ENCODE measurements at regions not wholly inside any gene's neighbourhood (a gene's known extent, or its start where the extent isn't known, plus 50 kb on each side); places are given as distances from the start of the nearest gene placed in this dataset.
"Not testable (repeated sequence)": the region's sequence is repeated elsewhere in the genome, so short reads cannot be mapped to it uniquely, and the experiment has no call there.

DNA sequence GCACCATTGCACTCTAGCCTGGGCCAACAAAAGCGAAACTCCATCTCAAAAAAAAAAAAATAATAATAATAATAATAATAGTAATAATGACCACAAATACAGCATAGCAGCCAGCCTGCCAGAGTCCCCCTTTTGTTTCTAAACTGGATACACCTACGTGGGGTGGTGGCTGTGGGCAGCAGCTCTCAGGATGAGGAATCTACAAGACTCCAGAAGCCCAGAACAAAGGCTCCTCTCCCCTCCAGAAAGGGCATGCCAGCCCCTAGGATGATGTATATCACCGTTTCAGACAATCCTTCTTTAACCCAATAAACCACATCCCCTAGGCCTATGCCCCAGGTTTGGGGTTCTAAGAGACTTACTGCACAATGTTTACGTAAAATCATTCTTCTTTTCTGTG, 155.9 kb downstream of the QRSL1 start:
- no peak overlapping the region for H3K4me3 Mint-ChIP-seq
- ATAC-seq (replicated peaks; ENCODE audit: extremely low read depth, poor library complexity, severe bottlenecking): no peak
- no peak for DNase-seq (ENCODE audit: low spot score in 2 of 2)
- H3K27ac Mint-ChIP-seq (ENCODE audit: low read depth): no peak overlapping the region
- peaks cover 3% of the 10 kb centered on the region for H3K36me3 Mint-ChIP-seq (ENCODE audit: insufficient read depth)
- H3K9me3 Mint-ChIP-seq: no peaks in the 10 kb centered on the region
- H3K27me3 Mint-ChIP-seq: peaks cover 59% of the 10 kb centered on the region
- no peaks in the 10 kb centered on the region for H3K4me1 Mint-ChIP-seq

DNA sequence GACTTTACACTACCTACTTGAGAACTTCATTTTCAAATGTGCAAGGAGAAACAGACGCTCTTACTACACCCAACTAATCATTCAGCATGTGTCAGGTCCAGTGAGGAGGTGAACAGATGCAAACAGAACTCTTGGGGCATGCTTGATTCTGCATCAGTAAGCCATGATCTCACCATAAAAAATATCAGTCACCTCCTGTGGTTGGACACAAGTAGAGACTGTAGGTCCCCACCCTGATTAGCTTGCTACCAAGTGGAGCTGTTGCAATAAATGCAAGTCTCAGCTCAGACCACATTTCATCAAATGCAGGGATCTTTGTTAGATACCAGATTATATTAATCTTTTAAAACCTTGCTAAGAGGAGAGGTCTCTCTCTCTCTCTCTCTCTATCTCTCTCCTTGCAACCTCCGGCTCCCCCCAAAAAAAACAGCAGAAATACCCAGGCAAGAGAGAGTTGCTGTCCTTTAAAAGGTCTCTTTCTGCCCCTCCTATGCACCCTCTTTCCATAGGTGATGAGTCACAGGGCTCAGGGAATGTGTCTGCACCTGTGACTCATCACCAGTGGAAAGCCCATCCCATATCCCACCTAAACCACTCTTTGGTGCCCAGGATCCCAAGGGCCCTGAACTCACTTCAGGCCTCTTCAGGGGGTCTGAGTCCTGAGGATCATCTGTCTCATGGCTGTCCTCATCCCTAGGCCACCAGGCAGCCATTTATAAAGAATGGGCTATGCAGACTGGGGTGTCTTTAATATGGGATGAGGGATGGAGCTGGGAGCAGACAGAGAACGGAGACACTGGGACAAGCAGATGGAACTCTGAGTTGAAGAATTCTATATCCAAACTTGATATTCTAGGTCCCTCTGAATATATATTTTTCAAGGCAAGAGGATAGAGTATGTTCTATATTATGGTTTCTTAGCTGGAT, 154.5 kb downstream of the QRSL1 start:
- Mint-ChIP-seq H3K9me3 (peaks cover 3% of the 10 kb centered on the region), H3K4me3 (no peak overlapping the region), H3K27ac (ENCODE audit: low read depth) (no peak overlapping the region), H3K4me1 (no peaks in the 10 kb centered on the region), H3K27me3 (peaks cover 64% of the 10 kb centered on the region), H3K36me3 (ENCODE audit: insufficient read depth) (peaks cover 3% of the 10 kb centered on the region)
- DNase-seq (ENCODE audit: low spot score in 2 of 2) (no peak), ATAC-seq (replicated peaks; ENCODE audit: extremely low read depth, poor library complexity, severe bottlenecking) (no peak)

DNA sequence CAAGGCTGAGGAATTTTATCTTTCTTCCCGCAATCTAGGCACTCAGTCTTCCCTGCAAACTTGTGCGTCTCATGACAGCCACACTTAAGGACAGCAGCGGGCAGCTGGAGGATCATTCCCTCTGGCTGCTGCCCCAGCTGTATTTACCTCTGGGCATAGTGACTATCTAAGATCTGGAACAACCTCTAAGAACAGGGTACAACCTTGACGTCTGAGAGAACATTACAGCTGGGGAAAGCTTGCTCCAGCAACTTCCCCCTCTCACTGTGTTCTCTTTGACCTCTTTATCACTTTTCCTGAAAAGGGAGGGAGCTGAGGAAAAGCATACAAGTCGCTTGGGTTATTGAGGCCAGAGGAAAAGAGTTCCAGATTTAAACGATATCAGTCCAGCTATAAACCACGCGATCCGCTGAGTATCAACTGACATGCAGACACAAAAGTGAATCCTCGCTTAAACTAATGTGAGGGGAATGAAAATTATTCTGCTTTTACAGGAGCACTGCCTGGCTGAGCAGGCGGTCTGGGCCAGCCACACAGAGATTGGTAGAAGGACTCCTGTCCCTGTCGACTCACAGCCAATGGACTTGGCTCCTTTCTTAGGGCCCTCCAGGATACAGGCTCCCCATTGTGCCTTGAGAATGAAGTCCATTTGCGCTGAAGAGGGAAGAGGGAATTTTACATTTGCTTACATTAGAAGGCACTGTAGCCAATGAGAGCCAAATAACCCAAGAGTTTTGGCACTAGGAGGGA, 153.3 kb downstream of the QRSL1 start:
- Mint-ChIP-seq H3K27ac (ENCODE audit: low read depth) (no peak overlapping the region), H3K27me3 (peaks cover 63% of the 10 kb centered on the region), H3K9me3 (peaks cover 8% of the 10 kb centered on the region), H3K4me3 (no peak overlapping the region), H3K4me1 (no peaks in the 10 kb centered on the region), H3K36me3 (ENCODE audit: insufficient read depth) (no peaks in the 10 kb centered on the region)
- DNase-seq (ENCODE audit: low spot score in 2 of 2): no peak
- ATAC-seq (replicated peaks; ENCODE audit: extremely low read depth, poor library complexity, severe bottlenecking): no peak

DNA sequence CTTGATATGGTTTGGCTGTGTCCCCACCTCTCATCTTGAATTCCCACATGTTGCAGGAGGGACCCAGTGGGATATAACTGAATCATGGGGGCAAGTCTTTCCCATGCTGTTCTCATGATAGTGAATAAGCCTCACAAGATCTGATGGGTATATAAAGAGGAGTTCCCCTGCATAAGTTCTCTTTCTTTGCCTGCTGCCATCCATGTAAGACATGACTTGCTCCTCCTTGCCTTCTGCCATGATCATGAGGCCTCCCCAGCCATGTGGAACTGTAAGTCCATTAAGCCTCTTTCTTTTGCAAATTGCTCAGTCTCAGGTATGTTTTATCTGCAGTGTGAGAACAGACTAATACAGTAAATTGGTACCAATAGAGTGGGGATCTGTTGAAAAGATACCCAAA, 150.2 kb downstream of the QRSL1 start:
- H3K36me3 Mint-ChIP-seq (ENCODE audit: insufficient read depth); H3K4me3 Mint-ChIP-seq; ATAC-seq (replicated peaks; ENCODE audit: extremely low read depth, poor library complexity, severe bottlenecking); H3K4me1 Mint-ChIP-seq; H3K9me3 Mint-ChIP-seq; DNase-seq (ENCODE audit: low spot score in 2 of 2); H3K27ac Mint-ChIP-seq (ENCODE audit: low read depth): not testable (repeated sequence)
- H3K27me3 Mint-ChIP-seq: peaks cover 86% of the 10 kb centered on the region

GRCh38 chr6:106778943-106779342, 149.6 kb downstream of the QRSL1 start:
- no peak for ATAC-seq (replicated peaks; ENCODE audit: extremely low read depth, poor library complexity, severe bottlenecking)
- Mint-ChIP-seq H3K27ac (ENCODE audit: low read depth) (no peak overlapping the region), H3K4me1 (no peaks in the 10 kb centered on the region), H3K27me3 (peaks cover 89% of the 10 kb centered on the region), H3K4me3 (no peak overlapping the region), H3K9me3 (peaks cover 8% of the 10 kb centered on the region), H3K36me3 (ENCODE audit: insufficient read depth) (peaks cover under 1% of the 10 kb centered on the region)
- DNase-seq (ENCODE audit: low spot score in 2 of 2): no peak

DNA sequence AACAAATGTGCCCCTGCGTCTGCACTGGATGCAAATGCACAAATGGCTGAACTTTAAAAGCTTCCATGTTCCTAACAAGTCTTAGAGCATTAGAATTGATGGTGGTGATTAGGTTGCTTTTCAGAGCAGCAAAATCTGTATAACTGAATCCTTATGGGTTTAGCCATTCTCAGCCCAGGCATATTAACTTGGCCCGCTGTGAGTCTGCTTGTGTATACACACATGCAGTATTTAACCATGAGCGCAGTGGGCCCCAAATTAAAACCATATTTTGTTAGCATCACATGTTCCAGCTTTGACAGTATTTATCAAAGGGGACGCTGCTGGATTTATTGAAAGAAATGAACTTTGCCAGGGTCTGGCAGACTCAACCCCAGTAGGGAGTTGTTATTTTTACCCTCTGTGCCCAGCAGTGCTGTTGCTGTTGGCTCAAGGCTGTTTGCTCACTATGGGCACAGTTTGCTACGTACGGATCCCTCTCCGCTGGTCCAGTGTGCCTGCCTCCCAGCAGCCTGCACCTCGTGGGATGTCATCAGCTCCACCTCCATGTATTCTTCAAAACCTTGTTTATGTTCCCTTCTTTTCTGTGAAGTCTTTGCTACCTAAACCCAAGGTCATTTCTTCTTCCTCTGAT, 144.7 kb downstream of the QRSL1 start:
- Mint-ChIP-seq H3K4me1 (no peaks in the 10 kb centered on the region), H3K9me3 (peaks cover 7% of the 10 kb centered on the region), H3K36me3 (ENCODE audit: insufficient read depth) (peaks cover 3% of the 10 kb centered on the region), H3K27me3 (peaks cover 60% of the 10 kb centered on the region), H3K27ac (ENCODE audit: low read depth) (no peak overlapping the region), H3K4me3 (no peak overlapping the region)
- DNase-seq (ENCODE audit: low spot score in 2 of 2) (no peak), ATAC-seq (replicated peaks; ENCODE audit: extremely low read depth, poor library complexity, severe bottlenecking) (no peak)

DNA sequence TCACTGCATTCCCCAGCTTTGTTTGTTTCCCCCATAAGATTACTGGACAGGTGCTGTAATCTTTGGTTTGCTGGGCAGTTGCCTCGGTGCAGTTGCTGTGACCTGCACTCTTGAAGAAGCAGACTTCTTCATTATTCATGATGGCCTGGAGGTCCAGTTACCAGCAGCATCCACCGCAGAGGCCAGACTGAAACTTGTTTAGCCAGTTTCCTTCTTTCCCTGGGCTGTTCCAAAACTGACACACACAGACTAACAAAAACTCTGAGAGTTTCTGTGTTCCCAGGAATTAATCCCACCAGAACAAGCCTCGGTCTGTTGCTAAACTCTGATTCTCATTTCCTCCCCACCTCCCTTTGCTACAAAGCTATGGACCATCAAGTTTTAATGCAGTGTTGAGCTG, 144.1 kb downstream of the QRSL1 start:
- ATAC-seq (replicated peaks; ENCODE audit: extremely low read depth, poor library complexity, severe bottlenecking) (no peak), DNase-seq (ENCODE audit: low spot score in 2 of 2) (no peak)
- Mint-ChIP-seq H3K36me3 (ENCODE audit: insufficient read depth) (peaks cover 3% of the 10 kb centered on the region), H3K4me3 (no peak overlapping the region), H3K9me3 (peaks cover 1% of the 10 kb centered on the region), H3K27me3 (peaks cover 55% of the 10 kb centered on the region), H3K4me1 (no peaks in the 10 kb centered on the region), H3K27ac (ENCODE audit: low read depth) (no peak overlapping the region)

- ATAC-seq (replicated peaks; ENCODE audit: extremely low read depth, poor library complexity, severe bottlenecking) (no peak), DNase-seq (ENCODE audit: low spot score in 2 of 2) (no peak)
- H3K36me3 Mint-ChIP-seq (ENCODE audit: insufficient read depth): peaks cover 3% of the 10 kb centered on the region
- H3K27ac Mint-ChIP-seq (ENCODE audit: low read depth): no peak overlapping the region
- H3K27me3 Mint-ChIP-seq: peaks cover 47% of the 10 kb centered on the region
- no peak overlapping the region for H3K4me3 Mint-ChIP-seq
- H3K9me3 Mint-ChIP-seq: no peaks in the 10 kb centered on the region
- H3K4me1 Mint-ChIP-seq: no peaks in the 10 kb centered on the region
Measured at GRCh38 chr6:106772270-106773142, 143.1 kb downstream of the QRSL1 start.

DNA sequence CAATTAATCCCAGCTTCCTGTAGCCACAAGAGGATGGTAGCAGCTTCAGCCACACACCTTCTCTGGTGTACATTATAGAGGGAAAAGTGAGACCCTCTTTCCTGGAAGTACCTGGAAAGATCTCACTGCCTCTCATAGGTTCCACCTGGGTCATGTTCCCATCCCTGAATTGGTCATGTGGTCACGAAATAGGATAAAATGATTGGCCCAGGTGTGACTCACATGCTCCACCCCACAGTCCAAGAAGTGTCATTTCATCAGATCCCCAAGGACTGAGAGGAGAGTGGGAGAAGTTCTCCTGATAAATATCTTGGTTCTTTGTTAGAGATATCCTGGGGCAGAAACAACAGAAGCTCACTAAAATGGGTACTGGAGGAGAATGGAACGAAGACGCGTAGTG, 142.4 kb downstream of the QRSL1 start:
- no peak for ATAC-seq (replicated peaks; ENCODE audit: extremely low read depth, poor library complexity, severe bottlenecking)
- DNase-seq (ENCODE audit: low spot score in 2 of 2): no peak
- no peaks in the 10 kb centered on the region for H3K9me3 Mint-ChIP-seq
- H3K27ac Mint-ChIP-seq (ENCODE audit: low read depth): no peak overlapping the region
- H3K27me3 Mint-ChIP-seq: peaks cover 40% of the 10 kb centered on the region
- H3K4me3 Mint-ChIP-seq: no peak overlapping the region
- H3K36me3 Mint-ChIP-seq (ENCODE audit: insufficient read depth): peaks cover 3% of the 10 kb centered on the region
- no peaks in the 10 kb centered on the region for H3K4me1 Mint-ChIP-seq

GRCh38 chr6:106770663-106771062, 141.3 kb downstream of the QRSL1 start:
- no peak overlapping the region for H3K4me3 Mint-ChIP-seq
- H3K27me3 Mint-ChIP-seq: peaks cover 36% of the 10 kb centered on the region
- peaks cover 3% of the 10 kb centered on the region for H3K36me3 Mint-ChIP-seq (ENCODE audit: insufficient read depth)
- no peak for ATAC-seq (replicated peaks; ENCODE audit: extremely low read depth, poor library complexity, severe bottlenecking)
- DNase-seq (ENCODE audit: low spot score in 2 of 2): no peak
- H3K27ac Mint-ChIP-seq (ENCODE audit: low read depth): no peak overlapping the region
- no peaks in the 10 kb centered on the region for H3K4me1 Mint-ChIP-seq
- H3K9me3 Mint-ChIP-seq: no peaks in the 10 kb centered on the region

- Mint-ChIP-seq H3K4me1 (no peaks in the 10 kb centered on the region), H3K27me3 (peaks cover 31% of the 10 kb centered on the region), H3K4me3 (no peak overlapping the region), H3K27ac (ENCODE audit: low read depth) (no peak overlapping the region), H3K9me3 (no peaks in the 10 kb centered on the region), H3K36me3 (ENCODE audit: insufficient read depth) (peaks cover 3% of the 10 kb centered on the region)
- DNase-seq (ENCODE audit: low spot score in 2 of 2) (no peak), ATAC-seq (replicated peaks; ENCODE audit: extremely low read depth, poor library complexity, severe bottlenecking) (no peak)
Measured at GRCh38 chr6:106770081-106770480, 140.7 kb downstream of the QRSL1 start.

GRCh38 chr6:106767271-106767670, 137.9 kb downstream of the QRSL1 start:
- peaks cover 8% of the 10 kb centered on the region for H3K27me3 Mint-ChIP-seq
- H3K9me3 Mint-ChIP-seq: no peaks in the 10 kb centered on the region

More at GRCh38 chr6:106767271-106767670, 137.9 kb downstream of the QRSL1 start:
- DNase-seq (ENCODE audit: low spot score in 2 of 2) (no peak), ATAC-seq (replicated peaks; ENCODE audit: extremely low read depth, poor library complexity, severe bottlenecking) (no peak)
- H3K27ac Mint-ChIP-seq (ENCODE audit: low read depth): no peak overlapping the region
- H3K4me3 Mint-ChIP-seq: no peak overlapping the region
- H3K36me3 Mint-ChIP-seq (ENCODE audit: insufficient read depth): no peaks in the 10 kb centered on the region
- H3K4me1 Mint-ChIP-seq: no peaks in the 10 kb centered on the region

All from central memory CD8-positive, alpha-beta T cell (primary cell).